ENCODE measurements at regions not wholly inside any gene's neighbourhood (a gene's known extent, or its start where the extent isn't known, plus 50 kb on each side); places are given as distances from the start of the nearest gene placed in this dataset.

GRCh38 chr6:99841297-99841696, 152.7 kb downstream of the MCHR2 start:
- DNase-seq (ENCODE audit: low read depth, low spot score): no peak
- Histone ChIP-seq H3K27me3 (ENCODE audit: insufficient read depth, insufficient read length) (no peaks in the 10 kb centered on the region), H3K4me1 (ENCODE audit: insufficient read depth, insufficient read length) (no peaks in the 10 kb centered on the region), H3K36me3 (ENCODE audit: insufficient read depth, insufficient read length, low read length) (no peaks in the 10 kb centered on the region), H3K9me3 (ENCODE audit: insufficient read depth, low read length) (no peaks in the 10 kb centered on the region), H3K9ac (ENCODE audit: insufficient read length, low read depth) (no peak overlapping the region), H3K4me3 (ENCODE audit: insufficient read length, low read depth) (no peak overlapping the region)
- no peak for TF ChIP-seq ZNF274 (IDR thresholded peaks at IDR 0.05; ENCODE audit: low read depth, low read length)
- TF ChIP-seq SUZ12 (IDR thresholded peaks at IDR 0.05; ENCODE audit: extremely low read depth, insufficient read depth, insufficient read length): no peak
- no peak for TF ChIP-seq YY1 (IDR thresholded peaks at IDR 0.05; ENCODE audit: insufficient read depth, insufficient read length)

- Histone ChIP-seq H3K4me3 (ENCODE audit: insufficient read length, low read depth) (no peak overlapping the region), H3K36me3 (ENCODE audit: insufficient read depth, insufficient read length, low read length) (no peaks in the 10 kb centered on the region), H3K4me1 (ENCODE audit: insufficient read depth, insufficient read length) (no peaks in the 10 kb centered on the region), H3K27me3 (ENCODE audit: insufficient read depth, insufficient read length) (no peaks in the 10 kb centered on the region), H3K9ac (ENCODE audit: insufficient read length, low read depth) (no peak overlapping the region), H3K9me3 (ENCODE audit: insufficient read depth, low read length) (no peaks in the 10 kb centered on the region)
- DNase-seq (ENCODE audit: low read depth, low spot score): no peak
- TF ChIP-seq ZNF274 (IDR thresholded peaks at IDR 0.05; ENCODE audit: low read depth, low read length) (no peak), YY1 (IDR thresholded peaks at IDR 0.05; ENCODE audit: insufficient read depth, insufficient read length) (no peak), SUZ12 (IDR thresholded peaks at IDR 0.05; ENCODE audit: extremely low read depth, insufficient read depth, insufficient read length) (no peak)
Observed at GRCh38 chr6:99846006-99846405, 148.0 kb downstream of the MCHR2 start.

GRCh38 chr6:99850841-99851240, 143.2 kb downstream of the MCHR2 start:
- H3K36me3 ChIP-seq (ENCODE audit: insufficient read depth, insufficient read length, low read length): no peaks in the 10 kb centered on the region
- H3K9ac ChIP-seq (ENCODE audit: insufficient read length, low read depth): no peak overlapping the region
- H3K27me3 ChIP-seq (ENCODE audit: insufficient read depth, insufficient read length): no peaks in the 10 kb centered on the region
- H3K4me3 ChIP-seq (ENCODE audit: insufficient read length, low read depth): no peak overlapping the region
- DNase-seq (ENCODE audit: low read depth, low spot score): no peak
- H3K9me3 ChIP-seq (ENCODE audit: insufficient read depth, low read length): no peaks in the 10 kb centered on the region
- H3K4me1 ChIP-seq (ENCODE audit: insufficient read depth, insufficient read length): no peaks in the 10 kb centered on the region
- TF ChIP-seq ZNF274 (IDR thresholded peaks at IDR 0.05; ENCODE audit: low read depth, low read length): no peak
- no peak for TF ChIP-seq YY1 (IDR thresholded peaks at IDR 0.05; ENCODE audit: insufficient read depth, insufficient read length)
- TF ChIP-seq SUZ12 (IDR thresholded peaks at IDR 0.05; ENCODE audit: extremely low read depth, insufficient read depth, insufficient read length): no peak

- H3K4me3 ChIP-seq (ENCODE audit: insufficient read length, low read depth): no peak overlapping the region
- H3K36me3 ChIP-seq (ENCODE audit: insufficient read depth, insufficient read length, low read length): no peaks in the 10 kb centered on the region
- H3K9me3 ChIP-seq (ENCODE audit: insufficient read depth, low read length): no peaks in the 10 kb centered on the region
- H3K9ac ChIP-seq (ENCODE audit: insufficient read length, low read depth): no peak overlapping the region
- no peak for TF ChIP-seq ZNF274 (IDR thresholded peaks at IDR 0.05; ENCODE audit: low read depth, low read length)
- TF ChIP-seq YY1 (IDR thresholded peaks at IDR 0.05; ENCODE audit: insufficient read depth, insufficient read length): no peak
- TF ChIP-seq SUZ12 (IDR thresholded peaks at IDR 0.05; ENCODE audit: extremely low read depth, insufficient read depth, insufficient read length): no peak
- H3K4me1 ChIP-seq (ENCODE audit: insufficient read depth, insufficient read length): no peaks in the 10 kb centered on the region
- DNase-seq (ENCODE audit: low read depth, low spot score): no peak
- H3K27me3 ChIP-seq (ENCODE audit: insufficient read depth, insufficient read length): no peaks in the 10 kb centered on the region
Observed at GRCh38 chr6:99852031-99852430, 142.0 kb downstream of the MCHR2 start.

- H3K4me1 ChIP-seq (ENCODE audit: insufficient read depth, insufficient read length): no peaks in the 10 kb centered on the region
- no peak overlapping the region for H3K4me3 ChIP-seq (ENCODE audit: insufficient read length, low read depth)
- no peaks in the 10 kb centered on the region for H3K36me3 ChIP-seq (ENCODE audit: insufficient read depth, insufficient read length, low read length)
- no peak overlapping the region for H3K9ac ChIP-seq (ENCODE audit: insufficient read length, low read depth)
- H3K27me3 ChIP-seq (ENCODE audit: insufficient read depth, insufficient read length): peaks cover 14% of the 10 kb centered on the region
- no peaks in the 10 kb centered on the region for H3K9me3 ChIP-seq (ENCODE audit: insufficient read depth, low read length)
- no peak for TF ChIP-seq YY1 (IDR thresholded peaks at IDR 0.05; ENCODE audit: insufficient read depth, insufficient read length)
- no peak for TF ChIP-seq SUZ12 (IDR thresholded peaks at IDR 0.05; ENCODE audit: extremely low read depth, insufficient read depth, insufficient read length)
- TF ChIP-seq ZNF274 (IDR thresholded peaks at IDR 0.05; ENCODE audit: low read depth, low read length): no peak
- DNase-seq (ENCODE audit: low read depth, low spot score): no peak
Observed at GRCh38 chr6:99867026-99867425, 127.0 kb downstream of the MCHR2 start.

- Histone ChIP-seq H3K9ac (ENCODE audit: insufficient read length, low read depth) (no peak overlapping the region), H3K27me3 (ENCODE audit: insufficient read depth, insufficient read length) (peaks cover 14% of the 10 kb centered on the region), H3K4me3 (ENCODE audit: insufficient read length, low read depth) (no peak overlapping the region), H3K36me3 (ENCODE audit: insufficient read depth, insufficient read length, low read length) (no peaks in the 10 kb centered on the region), H3K9me3 (ENCODE audit: insufficient read depth, low read length) (no peaks in the 10 kb centered on the region), H3K4me1 (ENCODE audit: insufficient read depth, insufficient read length) (no peaks in the 10 kb centered on the region)
- TF ChIP-seq YY1 (IDR thresholded peaks at IDR 0.05; ENCODE audit: insufficient read depth, insufficient read length): no peak
- no peak for TF ChIP-seq ZNF274 (IDR thresholded peaks at IDR 0.05; ENCODE audit: low read depth, low read length)
- TF ChIP-seq SUZ12 (IDR thresholded peaks at IDR 0.05; ENCODE audit: extremely low read depth, insufficient read depth, insufficient read length): no peak
- DNase-seq (ENCODE audit: low read depth, low spot score): peak; percentile 58
Observed at GRCh38 chr6:99868074-99868702, 125.8 kb downstream of the MCHR2 start.
